ENCODE measurements at regions not wholly inside any gene's neighbourhood (a gene's known extent, or its start where the extent isn't known, plus 50 kb on each side); places are given as distances from the start of the nearest gene placed in this dataset.

GRCh38 chr12:78683031-78683430 lies 181.5 kb upstream of the SYT1 start:
- no peak overlapping the region for H3K4me3 ChIP-seq (ENCODE audit: low read depth, low read length)
- DNase-seq (ENCODE audit: low read depth): no peak
- no peak for TF ChIP-seq CTCF (IDR thresholded peaks at IDR 0.05; ENCODE audit: low read depth, low read length, missing control alignments)

GRCh38 chr12:78683626-78684025 lies 180.9 kb upstream of the SYT1 start:
- TF ChIP-seq CTCF (IDR thresholded peaks at IDR 0.05; ENCODE audit: low read depth, low read length, missing control alignments): no peak
- no peak for DNase-seq (ENCODE audit: low read depth)
- H3K4me3 ChIP-seq (ENCODE audit: low read depth, low read length): no peak overlapping the region

- no peak for DNase-seq (ENCODE audit: low read depth)
- TF ChIP-seq CTCF (IDR thresholded peaks at IDR 0.05; ENCODE audit: low read depth, low read length, missing control alignments): no peak
- H3K4me3 ChIP-seq (ENCODE audit: low read depth, low read length): no peak overlapping the region
These were observed 180.2 kb upstream of the SYT1 start for GRCh38 chr12:78684419-78684818.

- DNase-seq (ENCODE audit: low read depth): no peak
- no peak overlapping the region for H3K4me3 ChIP-seq (ENCODE audit: low read depth, low read length)
- TF ChIP-seq CTCF (IDR thresholded peaks at IDR 0.05; ENCODE audit: low read depth, low read length, missing control alignments): no peak
These were observed 168.8 kb upstream of the SYT1 start for GRCh38 chr12:78695749-78696148.

- DNase-seq (ENCODE audit: low read depth): no peak
- no peak for TF ChIP-seq CTCF (IDR thresholded peaks at IDR 0.05; ENCODE audit: low read depth, low read length, missing control alignments)
These were observed 168.3 kb upstream of the SYT1 start for GRCh38 chr12:78696267-78696666.

GRCh38 chr12:78697817-78698415 lies 166.7 kb upstream of the SYT1 start:
- TF ChIP-seq CTCF (IDR thresholded peaks at IDR 0.05; ENCODE audit: low read depth, low read length, missing control alignments): no peak
- DNase-seq (ENCODE audit: low read depth): no peak
- H3K4me3 ChIP-seq (ENCODE audit: low read depth, low read length): no peak overlapping the region

More at GRCh38 chr12:78696267-78696666, 168.3 kb upstream of the SYT1 start:
- no peak overlapping the region for H3K4me3 ChIP-seq (ENCODE audit: low read depth, low read length)

GRCh38 chr12:78698747-78699146 lies 165.8 kb upstream of the SYT1 start:
- no peak for DNase-seq (ENCODE audit: low read depth)
- TF ChIP-seq CTCF (IDR thresholded peaks at IDR 0.05; ENCODE audit: low read depth, low read length, missing control alignments): no peak
- H3K4me3 ChIP-seq (ENCODE audit: low read depth, low read length): no peak overlapping the region
